ENCODE measurements at regions not wholly inside any gene's neighbourhood (a gene's known extent, or its start where the extent isn't known, plus 50 kb on each side); places are given as distances from the start of the nearest gene placed in this dataset.
"Not testable (repeated sequence)": the region's sequence is repeated elsewhere in the genome, so short reads cannot be mapped to it uniquely, and the experiment has no call there.

GRCh38 chr7:145252031-145252430 is 416.2 kb upstream of the TPK1 start:
- DNase-seq, result no peak

DNA sequence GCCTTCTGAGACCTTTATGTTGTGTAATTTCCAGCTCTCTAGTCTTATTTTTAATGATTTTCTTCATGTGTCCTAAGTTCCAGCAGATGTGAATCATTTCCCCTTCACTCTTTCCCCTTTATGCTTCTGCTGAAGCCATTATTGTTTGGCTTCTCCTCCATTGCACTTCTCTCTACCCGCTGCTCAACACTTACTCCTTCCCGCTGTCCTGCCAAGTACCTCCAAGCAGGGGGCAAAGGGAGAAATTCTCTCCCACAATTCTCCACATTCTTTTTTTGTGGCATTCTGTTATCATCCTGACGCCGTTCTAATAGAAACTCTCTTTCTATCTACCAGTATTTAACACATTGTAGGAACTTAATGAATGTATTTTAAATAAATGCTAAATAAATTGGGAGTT is 388.9 kb upstream of the TPK1 start:
- no peak for DNase-seq

GRCh38 chr7:145219461-145219860 is 383.6 kb upstream of the TPK1 start:
- DNase-seq, result no peak

GRCh38 chr7:145216866-145217265 is 381.0 kb upstream of the TPK1 start:
- DNase-seq, result no peak

GRCh38 chr7:145212050-145212449 is 376.2 kb upstream of the TPK1 start:
- DNase-seq, result no peak

DNA sequence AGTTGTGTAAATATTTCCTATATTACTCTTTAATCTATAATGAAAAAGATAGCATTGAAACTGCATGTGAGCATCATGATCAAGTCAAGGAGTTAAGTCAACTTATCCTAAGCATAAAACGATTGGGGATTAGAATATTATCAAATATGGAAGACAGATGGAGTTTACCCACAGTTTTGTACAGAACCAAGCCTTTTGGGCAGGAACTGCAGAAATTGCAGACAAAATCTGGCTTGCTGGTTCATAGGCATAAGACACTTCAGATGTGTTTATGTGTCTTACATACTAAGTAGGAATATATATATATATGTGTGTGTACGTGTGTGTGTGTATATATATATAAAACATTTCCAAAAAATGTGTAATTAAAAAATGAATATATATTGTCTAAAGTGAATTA is 375.4 kb upstream of the TPK1 start:
- no peak for DNase-seq

- DNase-seq, result no peak
These were observed 358.1 kb upstream of the TPK1 start for GRCh38 chr7:145193951-145194350.

DNA sequence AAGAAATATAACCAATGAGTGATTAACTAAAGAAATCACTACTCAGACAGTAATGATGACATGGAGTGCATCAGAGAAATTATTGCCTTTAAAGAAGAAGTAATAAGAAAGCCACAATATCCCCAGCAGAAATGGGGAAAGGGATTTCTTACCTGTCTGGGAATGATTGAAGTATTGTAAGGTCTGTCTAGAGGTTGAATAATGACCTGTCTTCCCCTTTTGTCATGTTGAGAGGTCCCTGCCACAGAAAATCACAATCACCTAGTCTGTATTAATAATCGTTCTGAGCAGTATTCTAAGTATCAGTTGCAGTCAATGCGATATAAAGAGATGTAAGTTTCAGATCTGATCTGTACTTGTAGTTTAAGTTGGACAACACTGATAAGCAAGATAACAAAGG is 349.1 kb upstream of the TPK1 start:
- DNase-seq, result no peak

- DNase-seq, result no peak
These were observed 347.2 kb upstream of the TPK1 start for GRCh38 chr7:145183069-145183468.

- no peak for DNase-seq
These were observed 339.5 kb upstream of the TPK1 start for GRCh38 chr7:145175366-145175765.

- DNase-seq, result no peak
These were observed 334.1 kb upstream of the TPK1 start for GRCh38 chr7:145169908-145170307.

GRCh38 chr7:145168879-145169278 is 333.0 kb upstream of the TPK1 start:
- no peak for DNase-seq

DNA sequence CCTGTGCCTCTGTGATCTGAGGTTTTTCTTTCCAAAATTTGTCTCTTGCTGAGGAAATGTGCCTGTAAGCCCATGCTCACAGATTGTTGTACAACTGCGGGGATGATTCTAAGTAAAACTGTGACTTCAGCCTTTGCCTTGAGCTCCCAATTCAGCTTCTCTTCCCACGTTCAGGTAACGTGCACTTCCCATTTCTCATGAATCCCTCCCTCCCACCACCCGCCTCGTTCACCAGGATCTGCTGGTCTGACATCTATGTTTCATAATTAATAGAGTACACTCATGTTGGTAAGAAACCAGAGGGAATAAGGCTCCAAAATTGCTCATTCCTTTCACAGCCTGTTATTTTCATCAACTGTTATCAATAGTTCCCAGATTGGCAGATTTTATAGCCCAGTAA is 332.6 kb upstream of the TPK1 start:
- DNase-seq, result no peak

DNA sequence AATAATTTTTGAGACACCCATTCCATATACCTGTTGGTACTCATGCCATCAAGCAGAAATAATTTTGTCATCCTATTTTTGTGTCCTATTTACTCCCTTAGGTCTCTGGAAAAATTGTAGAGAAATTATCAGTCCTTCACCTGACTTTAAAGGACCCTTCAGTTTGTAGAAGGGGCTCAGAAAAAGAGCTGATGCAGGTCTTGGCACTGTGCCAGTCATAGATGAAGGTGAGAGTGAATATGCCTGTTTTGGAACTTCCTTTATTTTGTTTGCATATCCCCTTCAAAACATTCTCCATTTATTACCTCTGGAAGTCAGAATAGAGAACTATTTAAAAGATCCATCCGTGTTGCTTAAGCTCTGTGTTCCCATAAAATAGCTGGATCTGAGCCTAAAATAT is 321.0 kb upstream of the TPK1 start:
- DNase-seq, result no peak

DNA sequence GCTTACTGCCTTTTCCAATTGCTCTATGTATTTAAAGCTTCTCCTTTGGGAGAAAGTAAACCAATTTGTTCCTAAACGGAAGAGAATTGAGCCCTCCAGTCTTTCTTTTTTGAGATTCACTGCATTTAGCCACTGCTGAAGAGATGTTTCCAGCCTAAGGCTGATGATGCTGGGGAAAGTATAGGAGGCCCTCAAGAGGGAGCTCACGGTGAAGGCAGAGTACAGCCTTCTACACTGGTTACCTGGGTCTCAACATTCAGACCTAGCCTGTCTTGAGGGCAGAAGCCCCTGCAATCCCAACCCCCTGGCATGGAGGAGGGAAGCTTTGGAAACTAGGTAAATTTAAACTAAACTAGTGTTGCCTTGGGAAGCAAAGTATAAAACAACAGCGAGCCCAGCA is 316.7 kb upstream of the TPK1 start:
- no peak for DNase-seq

DNA sequence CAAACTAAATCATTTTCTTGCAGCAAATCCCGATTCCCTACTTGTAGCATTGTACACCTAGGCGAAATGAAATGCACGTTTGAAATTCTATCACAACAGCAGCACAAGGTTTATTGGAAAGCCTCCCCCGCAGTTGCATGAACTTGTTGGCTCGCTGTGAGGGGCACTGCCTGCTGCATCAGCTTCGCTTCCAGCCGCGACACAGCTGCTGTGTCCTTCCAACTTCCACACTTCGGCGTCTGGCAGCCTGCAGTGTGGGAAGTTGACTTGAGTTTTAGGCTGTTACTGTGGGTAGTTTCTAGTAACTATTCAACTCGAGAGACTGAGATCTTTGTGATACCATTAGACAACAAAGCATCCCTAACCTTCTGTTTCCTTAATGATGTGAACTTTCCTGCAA is 315.8 kb upstream of the TPK1 start:
- DNase-seq, result no peak

- no peak for DNase-seq
These were observed 312.0 kb upstream of the TPK1 start for GRCh38 chr7:145147865-145148264.

DNA sequence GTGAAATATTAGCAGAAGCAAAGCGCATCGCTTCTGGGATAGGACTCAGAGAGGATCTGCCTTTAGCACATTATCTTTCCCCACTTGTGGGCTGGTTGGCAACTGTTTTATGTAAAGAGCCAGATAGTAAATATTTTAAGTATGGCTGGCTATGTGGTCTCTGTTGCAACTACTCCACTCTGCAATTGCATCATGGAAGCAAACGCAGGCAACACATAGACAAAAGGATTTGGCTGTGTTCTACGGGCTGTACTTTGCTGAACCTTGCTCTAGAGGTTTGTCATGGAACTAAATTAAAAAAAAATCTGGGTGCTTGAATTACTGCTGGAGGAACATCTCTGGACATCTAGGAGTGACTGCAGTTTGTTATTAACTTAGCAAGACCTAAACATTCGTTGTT is 307.8 kb upstream of the TPK1 start:
- DNase-seq, result no peak

GRCh38 chr7:145134377-145134776 is 298.5 kb upstream of the TPK1 start:
- DNase-seq, result no peak

GRCh38 chr7:145123502-145123901 is 287.6 kb upstream of the TPK1 start:
- no peak for DNase-seq

GRCh38 chr7:145106001-145106400 is 270.1 kb upstream of the TPK1 start:
- no peak for DNase-seq

DNA sequence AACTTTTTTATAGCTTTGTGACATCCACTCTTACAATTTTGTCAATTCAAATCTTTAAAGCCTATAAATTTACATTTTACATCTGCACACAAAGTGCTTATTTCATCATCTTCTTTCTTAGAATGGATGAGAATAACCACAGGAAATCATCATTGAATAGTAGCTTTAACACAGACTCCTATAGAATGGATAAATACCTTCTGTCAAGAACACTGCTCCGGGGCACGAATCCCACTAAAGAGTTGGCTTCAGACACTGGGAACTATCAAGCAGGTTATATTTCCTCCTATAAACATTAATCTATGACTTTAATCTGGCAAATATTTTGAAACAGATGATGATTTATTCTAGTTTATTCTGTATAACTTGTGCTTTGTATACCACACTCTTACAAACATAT is 269.7 kb upstream of the TPK1 start:
- no peak for DNase-seq

DNA sequence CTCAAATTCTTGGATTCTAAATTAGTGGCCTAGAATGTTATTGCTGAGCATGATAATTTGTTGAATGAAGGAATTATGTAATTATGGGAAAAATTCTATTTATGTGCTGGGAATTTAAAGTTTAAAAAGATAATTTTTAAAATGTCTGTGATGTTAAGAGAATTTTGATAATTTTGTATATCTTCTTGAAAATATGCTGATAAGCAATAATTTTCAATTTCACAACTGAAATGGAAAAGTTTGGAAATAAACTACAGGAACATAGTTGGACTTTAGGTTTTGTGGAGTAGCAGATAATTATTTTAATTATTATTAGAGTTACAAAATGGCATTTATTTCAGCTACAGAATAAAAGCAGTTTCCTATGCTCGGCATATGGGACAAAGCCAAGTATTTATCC is 268.5 kb upstream of the TPK1 start:
- no peak for DNase-seq

DNA sequence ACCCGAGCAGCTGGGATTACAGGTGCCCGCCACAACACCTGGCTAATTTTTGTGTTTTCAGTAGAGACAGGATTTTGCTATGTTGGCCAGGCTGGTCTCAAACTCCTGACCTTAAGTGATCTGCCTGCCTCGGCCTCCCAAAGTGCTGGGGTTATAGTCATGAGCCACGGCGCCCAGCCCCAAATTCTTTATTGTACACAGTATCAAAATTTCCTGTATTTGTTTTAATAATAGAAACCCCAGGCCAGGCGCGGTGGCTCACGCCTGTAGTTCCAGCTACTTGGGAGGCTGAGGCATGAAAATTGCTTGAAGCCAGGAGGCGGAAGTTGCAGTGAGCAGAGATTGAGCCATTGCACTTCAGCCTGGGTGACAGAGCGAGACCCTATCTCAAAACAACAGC is 266.3 kb upstream of the TPK1 start:
- DNase-seq, result not testable (repeated sequence)

DNA sequence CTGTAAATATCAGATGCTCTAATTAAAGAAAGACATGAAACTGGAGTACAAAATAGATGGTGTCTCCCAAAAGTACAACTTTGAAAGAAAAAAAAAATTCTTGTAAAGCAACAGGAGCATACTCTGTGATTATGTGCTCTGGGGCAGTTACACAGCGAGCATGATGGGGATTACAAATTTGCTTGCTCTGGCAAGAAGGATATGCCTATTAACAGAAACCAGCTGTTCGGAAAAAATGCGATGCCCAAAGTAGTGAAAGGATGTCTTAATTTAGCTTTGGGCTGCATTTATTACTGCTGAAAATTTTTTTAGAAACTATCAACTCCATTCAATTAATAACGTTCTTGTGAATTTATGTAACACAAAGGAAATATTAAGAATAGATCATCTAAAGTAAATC is 256.9 kb upstream of the TPK1 start:
- DNase-seq, result no peak

GRCh38 chr7:145088111-145088745 is 252.4 kb upstream of the TPK1 start:
- DNase-seq, result no peak

Data from inflammatory macrophage treated with lipopolysaccharide for 4 hours (primary cell).